Peyer's patch (tissue), 4 donors: ENCODE measurements at regions not wholly inside any gene's neighbourhood (a gene's known extent, or its start where the extent isn't known, plus 50 kb on each side); places are given as distances from the start of the nearest gene placed in this dataset.
"Not testable (repeated sequence)": the region's sequence is repeated elsewhere in the genome, so short reads cannot be mapped to it uniquely, and the experiment has no call there.

ENCODE experiments used
- DNase-seq, 3 donors: peaks; one replicate each; pipeline ENCODE4 v3.0.0-alpha.2; 2017 to 2019
- H3K27ac ChIP-seq, 4 donors: fragments of 200-600 bp; sonication (generic); one replicate each; pipeline ENCODE4 v1.5.1; 2016 to 2019
- H3K27me3 ChIP-seq, 2 donors: fragments of 200-600 bp; sonication (generic); one replicate each; pipeline ENCODE4 v1.5.1; 2019
- H3K36me3 ChIP-seq, 3 donors: fragments of 200-600 bp; sonication (generic); one replicate each; pipeline ENCODE4 v1.5.1; 2016 to 2019
- H3K4me1 ChIP-seq, 4 donors: fragments of 200-600 bp; sonication (generic); one replicate each; pipeline ENCODE4 v1.5.1; 2016 to 2019
- H3K4me3 ChIP-seq, 4 donors: fragments of 200-600 bp; sonication (generic); 1 replicate in 3 of 4; 2 replicates in 1 of 4; pipeline ENCODE4 v1.5.1; 2016 to 2019; ENCODE audit warnings: mild to moderate bottlenecking in 1 of 4
- H3K9me3 ChIP-seq, 4 donors: fragments of 200-600 bp; sonication (generic); one replicate each; pipeline ENCODE4 v1.5.1; 2016 to 2019; ENCODE audit warnings: mild to moderate bottlenecking in 1 of 4
- POLR2A ChIP-seq, 2 donors: fragments of 450-650 bp; IDR thresholded peaks; one replicate each; pipeline ENCODE4 v1.5.1; 2017; ENCODE audit warnings: antibody characterized with exemption in 2 of 2, mild to moderate bottlenecking in 2 of 2, moderate library complexity in 2 of 2
- TF ChIP-seq, protein P1 (sequence below), 6 experiments: fragments of 450-650 bp in 4 of 6; fragments of 200-600 bp in 2 of 6; sonication (generic) in 1 of 6; IDR thresholded peaks; one replicate each; pipeline ENCODE4 v1.5.1; 2017 to 2019; ENCODE audit warnings: antibody characterized with exemption in 6 of 6, mild to moderate bottlenecking in 3 of 6, moderate library complexity in 1 of 6

DNA sequence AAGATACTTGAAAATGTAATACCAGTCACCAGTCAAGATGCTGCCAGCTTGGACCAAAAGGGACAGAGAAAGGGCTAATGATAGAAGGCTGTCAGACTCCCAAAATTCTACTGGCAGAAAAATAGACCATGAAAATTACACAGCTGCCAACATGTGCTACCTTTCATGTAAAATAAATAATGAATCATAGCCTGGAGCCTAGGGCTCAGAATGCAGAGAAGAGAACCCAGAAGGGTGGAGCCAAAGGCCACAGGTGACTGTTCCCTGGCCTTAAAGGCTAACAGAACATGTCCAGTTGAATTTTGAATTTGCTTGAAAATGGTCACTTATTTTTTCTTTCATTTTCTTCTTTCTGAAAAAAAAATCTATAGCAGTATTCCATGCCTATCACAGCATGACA, 1827.0 kb upstream of the MIR17HG start:
- no peaks in the 10 kb centered on the region for H3K27me3 ChIP-seq
- H3K9me3 ChIP-seq: no peaks in the 10 kb centered on the region
- no peak for DNase-seq
- H3K36me3 ChIP-seq: no peaks in the 10 kb centered on the region
- H3K4me3 ChIP-seq: no peak overlapping the region
- no peak for TF ChIP-seq POLR2A (IDR thresholded peaks at IDR 0.05)
- TF ChIP-seq, protein P1, sequence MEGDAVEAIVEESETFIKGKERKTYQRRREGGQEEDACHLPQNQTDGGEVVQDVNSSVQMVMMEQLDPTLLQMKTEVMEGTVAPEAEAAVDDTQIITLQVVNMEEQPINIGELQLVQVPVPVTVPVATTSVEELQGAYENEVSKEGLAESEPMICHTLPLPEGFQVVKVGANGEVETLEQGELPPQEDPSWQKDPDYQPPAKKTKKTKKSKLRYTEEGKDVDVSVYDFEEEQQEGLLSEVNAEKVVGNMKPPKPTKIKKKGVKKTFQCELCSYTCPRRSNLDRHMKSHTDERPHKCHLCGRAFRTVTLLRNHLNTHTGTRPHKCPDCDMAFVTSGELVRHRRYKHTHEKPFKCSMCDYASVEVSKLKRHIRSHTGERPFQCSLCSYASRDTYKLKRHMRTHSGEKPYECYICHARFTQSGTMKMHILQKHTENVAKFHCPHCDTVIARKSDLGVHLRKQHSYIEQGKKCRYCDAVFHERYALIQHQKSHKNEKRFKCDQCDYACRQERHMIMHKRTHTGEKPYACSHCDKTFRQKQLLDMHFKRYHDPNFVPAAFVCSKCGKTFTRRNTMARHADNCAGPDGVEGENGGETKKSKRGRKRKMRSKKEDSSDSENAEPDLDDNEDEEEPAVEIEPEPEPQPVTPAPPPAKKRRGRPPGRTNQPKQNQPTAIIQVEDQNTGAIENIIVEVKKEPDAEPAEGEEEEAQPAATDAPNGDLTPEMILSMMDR (IDR thresholded peaks at IDR 0.05): no peak
- H3K27ac ChIP-seq: no peak overlapping the region
- no peaks in the 10 kb centered on the region for H3K4me1 ChIP-seq

- H3K4me1 ChIP-seq, H3K27me3 ChIP-seq, DNase-seq, H3K9me3 ChIP-seq, H3K4me3 ChIP-seq, H3K27ac ChIP-seq, H3K36me3 ChIP-seq: not testable (repeated sequence)
Measured at GRCh38 chr13:89521672-89522071, 1825.8 kb upstream of the MIR17HG start.

DNA sequence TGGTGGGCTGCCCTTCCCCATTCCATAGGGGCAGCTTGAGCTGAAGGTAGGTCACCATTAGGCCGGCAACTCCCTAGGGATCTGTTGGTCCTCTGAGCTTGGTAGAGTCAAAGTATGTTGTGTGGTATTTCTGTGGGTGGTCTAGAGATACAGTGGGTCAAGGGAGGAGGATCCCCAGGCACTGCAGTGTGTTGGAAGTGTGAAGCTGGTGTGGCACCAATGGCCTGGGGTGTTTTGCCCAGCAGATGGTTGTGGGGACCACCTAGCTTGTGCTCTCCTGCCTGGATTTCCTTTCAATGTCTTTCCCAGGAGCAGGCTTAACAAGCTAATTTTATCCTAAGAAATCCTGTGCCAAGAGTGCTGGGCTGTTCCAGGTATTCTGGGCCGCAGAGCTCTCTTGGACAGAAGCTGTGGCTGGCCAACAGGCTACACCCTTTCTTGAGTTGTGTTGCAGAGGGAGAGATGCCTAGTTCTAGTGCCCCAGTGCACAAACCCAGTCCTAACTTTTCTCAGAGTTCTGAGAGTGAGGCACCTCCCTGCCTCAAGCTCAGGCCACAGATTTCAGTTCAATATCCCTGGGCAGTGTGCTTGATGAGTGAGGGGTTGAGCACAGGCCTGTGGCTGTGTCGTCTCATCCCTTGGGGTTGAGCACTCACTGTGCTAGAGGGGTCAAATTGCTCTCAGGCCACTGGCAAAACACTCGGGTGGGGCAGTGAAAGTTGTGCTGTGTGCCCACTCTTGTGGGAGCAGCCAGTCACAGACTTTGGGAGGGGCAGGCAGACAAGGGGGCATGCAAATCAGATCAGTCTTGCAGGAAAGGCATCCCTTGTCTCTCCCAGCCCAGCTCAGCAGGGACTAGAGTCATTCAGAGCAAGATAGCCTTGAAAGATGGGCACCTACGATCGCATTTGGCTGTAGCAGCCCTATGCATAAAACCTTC, 1806.1 kb upstream of the MIR17HG start:
- TF ChIP-seq, protein P1 (IDR thresholded peaks at IDR 0.05): no peak
- TF ChIP-seq POLR2A (IDR thresholded peaks at IDR 0.05): no peak
- H3K4me3 ChIP-seq: no peak overlapping the region
- H3K27ac ChIP-seq: no peak overlapping the region
- no peaks in the 10 kb centered on the region for H3K27me3 ChIP-seq
- no peaks in the 10 kb centered on the region for H3K9me3 ChIP-seq
- DNase-seq: no peak
- H3K4me1 ChIP-seq: no peaks in the 10 kb centered on the region
- no peaks in the 10 kb centered on the region for H3K36me3 ChIP-seq

GRCh38 chr13:89550938-89551337, 1796.5 kb upstream of the MIR17HG start:
- Histone ChIP-seq H3K9me3 (no peaks in the 10 kb centered on the region), H3K27me3 (no peaks in the 10 kb centered on the region), H3K4me1 (no peaks in the 10 kb centered on the region), H3K36me3 (no peaks in the 10 kb centered on the region), H3K27ac (no peak overlapping the region), H3K4me3 (no peak overlapping the region)
- DNase-seq: no peak
- no peak for TF ChIP-seq POLR2A (IDR thresholded peaks at IDR 0.05)
- TF ChIP-seq, protein P1 (IDR thresholded peaks at IDR 0.05): no peak

- Histone ChIP-seq H3K4me1 (no peaks in the 10 kb centered on the region), H3K4me3 (no peak overlapping the region), H3K27me3 (no peaks in the 10 kb centered on the region), H3K36me3 (no peaks in the 10 kb centered on the region), H3K27ac (no peak overlapping the region), H3K9me3 (no peaks in the 10 kb centered on the region)
- TF ChIP-seq, protein P1 (IDR thresholded peaks at IDR 0.05): no peak
- no peak for TF ChIP-seq POLR2A (IDR thresholded peaks at IDR 0.05)
- DNase-seq: no peak
Measured at GRCh38 chr13:89554801-89555200, 1792.7 kb upstream of the MIR17HG start.

DNA sequence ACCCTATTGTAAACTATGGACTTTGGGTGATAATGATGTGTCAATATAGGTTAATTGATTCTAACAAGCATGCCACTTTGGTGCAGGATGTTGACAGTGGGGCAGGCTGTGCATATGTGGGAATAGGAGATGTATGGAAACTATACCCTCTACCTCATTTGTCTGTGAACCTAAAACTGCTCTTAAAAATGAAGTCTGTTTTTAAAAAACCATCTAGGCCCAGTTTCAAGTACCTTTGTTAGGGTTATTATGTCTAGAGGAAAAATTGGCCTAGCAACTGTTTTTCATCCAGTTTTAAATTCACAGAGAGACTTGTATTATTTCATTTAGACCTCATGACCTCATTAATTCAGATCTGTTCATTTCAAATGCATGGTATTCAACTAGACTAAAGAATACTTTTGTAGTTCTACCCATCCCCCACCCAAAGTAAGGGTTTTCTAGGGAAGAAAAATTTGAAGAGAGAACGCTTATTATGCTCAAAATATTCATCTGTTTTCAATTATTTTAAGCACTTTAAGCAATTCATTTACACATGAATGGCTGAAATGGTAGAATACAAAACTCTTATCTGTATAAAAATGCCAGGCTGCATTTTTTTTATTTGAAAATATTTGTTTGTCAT, 1781.9 kb upstream of the MIR17HG start:
- Histone ChIP-seq H3K27me3 (no peaks in the 10 kb centered on the region), H3K27ac (no peak overlapping the region), H3K4me3 (no peak overlapping the region), H3K4me1 (no peaks in the 10 kb centered on the region), H3K9me3 (no peaks in the 10 kb centered on the region), H3K36me3 (no peaks in the 10 kb centered on the region)
- TF ChIP-seq, protein P1 (IDR thresholded peaks at IDR 0.05): no peak
- no peak for TF ChIP-seq POLR2A (IDR thresholded peaks at IDR 0.05)
- no peak for DNase-seq
